HCT116 (cell line): ENCODE measurements at regions not wholly inside any gene's neighbourhood (a gene's known extent, or its start where the extent isn't known, plus 50 kb on each side); places are given as distances from the start of the nearest gene placed in this dataset.

Experiments
- ATAC-seq: fragments of 200-7000 bp; cut with Tn5 transposase; 2 replicates; pipeline ENCODE4 v1.9.1; 2020; ENCODE audit warnings: mild to moderate bottlenecking, moderate library complexity
- BruUV-seq: library from RNA; stranded (reverse); fragments of 400-500 nt; replicated peaks from 2 replicates; lab custom pipeline; 2021; lab: Mats Ljungman, UMichigan
- CTCF ChIA-PET: fragments of 300-600 bp; sonication (Branson Sonifier 250); formaldehyde crosslinking; loops from one replicate; lab custom pipeline; 2021; ENCODE audit warnings: antibody characterized with exemption; lab: Charles Lee
- POLR2A ChIA-PET: fragments of 300-600, 350-600 bp; sonication (Branson Sonifier 250); formaldehyde crosslinking; loops from one replicate; lab custom pipeline; 2021; ENCODE audit warnings: antibody characterized with exemption; lab: Charles Lee
- RAD21 ChIA-PET, 2 experiments: fragments of 300-600 bp; sonication (Branson Sonifier 250); formaldehyde crosslinking; loops; one replicate each; lab custom pipeline; 2023; ENCODE audit warnings: low total read pairs in 2 of 2; ENCODE audit not compliant: uncharacterized antibody in 2 of 2, unreplicated experiment in 2 of 2, low non-redundant PET in 1 of 2; lab: Charles Lee
- DNase-seq: peaks from one replicate; pipeline ENCODE4 v3.0.0-alpha.2; 2010; ENCODE audit warnings: low read depth, low spot score
- H2AFZ ChIP-seq: fragments of 200-600 bp; shearing (Covaris generic), sonication (generic); 2 replicates; pipeline ENCODE4 v1.6.1; 2017; ENCODE audit warnings: low read depth, mixed run types, mixed read lengths, antibody characterized with exemption, low read length; ENCODE audit not compliant: poor library complexity, severe bottlenecking
- H3K27ac ChIP-seq: 2 replicates; pipeline ENCODE4 v1.5.1; 2012; ENCODE audit warnings: low read depth, low read length
- H3K27me3 ChIP-seq: fragments of 200-600 bp; sonication (generic); 2 replicates; pipeline ENCODE4 v1.6.1; 2016; ENCODE audit warnings: mixed run types, low read length, mixed read lengths; ENCODE audit not compliant: insufficient read depth
- H3K36me3 ChIP-seq, 2 experiments: fragments of 200-500 bp in 1 of 2; fragments of 200-600 bp in 1 of 2; sonication (Bioruptor generic) in 1 of 2; sonication (generic) in 1 of 2; 2 replicates each; pipeline versions ENCODE4 v1.5.1 to v1.6.1; 2014 to 2016; ENCODE audit warnings: low read length in 2 of 2, inconsistent platforms in 1 of 2, mixed read lengths in 1 of 2, mixed run types in 1 of 2; ENCODE audit not compliant: insufficient read depth in 2 of 2, control insufficient read depth in 1 of 2
- H3K4me1 ChIP-seq, 2 experiments: fragments of 200-600 bp in 1 of 2; sonication (generic) in 1 of 2; 2 replicates each; pipeline versions ENCODE4 v1.5.1 to v1.6.1; 2012 to 2017; ENCODE audit warnings: low read length in 2 of 2, inconsistent platforms in 1 of 2, mild to moderate bottlenecking in 1 of 2, mixed read lengths in 1 of 2, mixed run types in 1 of 2, moderate library complexity in 1 of 2; ENCODE audit not compliant: insufficient read depth in 2 of 2, control insufficient read depth in 1 of 2
- H3K4me2 ChIP-seq: fragments of 200-600 bp; sonication (generic); 2 replicates; pipeline ENCODE4 v1.6.1; 2017; ENCODE audit warnings: mixed run types, low read length, mixed read lengths
- H3K4me3 ChIP-seq, 2 experiments: fragments of 200-600 bp in 1 of 2; sonication (generic) in 1 of 2; replicated peaks in 1 of 2; 2 replicates each; pipeline ENCODE4 v1.5.1; 2011 to 2016; ENCODE audit warnings: low read length in 2 of 2, control low read depth in 1 of 2, low read depth in 1 of 2, mild to moderate bottlenecking in 1 of 2, mixed read lengths in 1 of 2, mixed run types in 1 of 2
- H3K79me2 ChIP-seq: fragments of 200-600 bp; sonication (generic); 2 replicates; pipeline ENCODE4 v1.6.1; 2017; ENCODE audit warnings: mild to moderate bottlenecking, mixed run types, low read length, moderate library complexity, mixed read lengths; ENCODE audit not compliant: insufficient read depth
- H3K9ac ChIP-seq: fragments of 200-600 bp; sonication (generic); 2 replicates; pipeline ENCODE4 v1.6.1; 2016; ENCODE audit warnings: low read length, mixed read lengths
- H3K9me2 ChIP-seq: fragments of 200-600 bp; sonication (generic), shearing (Covaris generic); 2 replicates; pipeline ENCODE4 v1.6.1; 2017; ENCODE audit warnings: mixed run types, mild to moderate bottlenecking, moderate library complexity; ENCODE audit not compliant: insufficient read depth
- H3K9me3 ChIP-seq, 2 experiments: fragments of 200-500 bp in 1 of 2; fragments of 200-600 bp in 1 of 2; sonication (Bioruptor generic) in 1 of 2; sonication (generic) in 1 of 2; 2 replicates each; pipeline ENCODE4 v1.6.1; 2014 to 2017; ENCODE audit warnings: low read length in 2 of 2, mixed read lengths in 2 of 2, inconsistent platforms in 1 of 2, low read depth in 1 of 2, mild to moderate bottlenecking in 1 of 2, mixed run types in 1 of 2, moderate library complexity in 1 of 2; ENCODE audit not compliant: control insufficient read depth in 1 of 2, insufficient read depth in 1 of 2
- H4K20me1 ChIP-seq: fragments of 200-600 bp; sonication (generic), shearing (Covaris generic); 2 replicates; pipeline ENCODE4 v1.6.1; 2017; ENCODE audit warnings: mixed run types, mild to moderate bottlenecking, moderate library complexity; ENCODE audit not compliant: insufficient read depth
- ATF3 ChIP-seq: IDR thresholded peaks from 2 replicates; pipeline ENCODE4 v1.6.1; 2012
- CEBPB ChIP-seq: IDR thresholded peaks from 2 replicates; pipeline ENCODE4 v1.6.1; 2012; ENCODE audit warnings: low read depth
- EGR1 ChIP-seq: IDR thresholded peaks from 2 replicates; pipeline ENCODE4 v1.6.1; 2012; ENCODE audit warnings: low read depth
- EZH2 ChIP-seq: fragments of 200-600 bp; sonication (generic); IDR thresholded peaks from 2 replicates; pipeline ENCODE4 v1.6.1; 2017; ENCODE audit warnings: antibody characterized with exemption, mixed run types
- EZH2phosphoT487 ChIP-seq: fragments of 200-600 bp; IDR thresholded peaks from 2 replicates; pipeline ENCODE4 v1.6.1; 2018; ENCODE audit warnings: antibody characterized with exemption, borderline replicate concordance
- FOSL1 ChIP-seq: IDR thresholded peaks from 2 replicates; pipeline ENCODE4 v1.6.1; 2012; ENCODE audit warnings: low read depth
- JUND ChIP-seq: IDR thresholded peaks from 2 replicates; pipeline ENCODE4 v1.6.1; 2012
- MAX ChIP-seq: IDR thresholded peaks from 2 replicates; pipeline ENCODE4 v1.6.1; 2012
- POLR2A ChIP-seq: IDR thresholded peaks from 2 replicates; pipeline ENCODE4 v1.7.0; 2011; ENCODE audit warnings: borderline replicate concordance; ENCODE audit not compliant: insufficient read depth, insufficient read length; ENCODE audit errors: extremely low read depth
- POLR2AphosphoS5 ChIP-seq: IDR thresholded peaks from 2 replicates; pipeline ENCODE4 v1.6.1; 2011; ENCODE audit warnings: mild to moderate bottlenecking, low read depth, low read length, moderate library complexity
- RAD21 ChIP-seq: IDR thresholded peaks from 2 replicates; pipeline ENCODE4 v1.6.1; 2012; ENCODE audit warnings: low read depth, mild to moderate bottlenecking
- ZFX ChIP-seq: fragments of 450-650 bp; IDR thresholded peaks from 2 replicates; pipeline ENCODE4 v1.6.1; 2017
- ZNF274 ChIP-seq: fragments of 200-500 bp; sonication (Bioruptor generic); IDR thresholded peaks from 2 replicates; pipeline ENCODE4 v1.6.1; 2014; ENCODE audit warnings: mild to moderate bottlenecking, low read depth, low read length, inconsistent platforms
- intact Hi-C: fragments of 100-400 bp; cut with micrococcal nuclease; formaldehyde crosslinking; loops from 2 replicates; pipeline ENCODE4 v1.10.0; 2022
- TF ChIP-seq, protein P1 (sequence below), 3 experiments: fragments of 200-600 bp in 1 of 3; sonication (generic) in 1 of 3; IDR thresholded peaks in 2 of 3; conservative IDR thresholded peaks in 1 of 3; 2 replicates each; pipeline ENCODE4 v1.5.1; 2012 to 2017; ENCODE audit warnings: low read depth in 2 of 3, low read length in 2 of 3, antibody characterized with exemption in 1 of 3, borderline replicate concordance in 1 of 3, control low read depth in 1 of 3, mild to moderate bottlenecking in 1 of 3, mixed read lengths in 1 of 3, mixed run types in 1 of 3, moderate library complexity in 1 of 3; ENCODE audit not compliant: insufficient read depth in 1 of 3
- TF ChIP-seq, protein P2 (sequence below): IDR thresholded peaks from 2 replicates; pipeline ENCODE4 v1.6.1; 2012; ENCODE audit warnings: low read depth

GRCh38 chr6:169142538-169142844 lies 111.2 kb downstream of the THBS2 start:
- Histone ChIP-seq H3K4me3 (no peak overlapping the region), H2AFZ (no peak overlapping the region), H4K20me1 (no peaks in the 10 kb centered on the region), H3K4me2 (no peak overlapping the region), H3K9ac (no peak overlapping the region), H3K36me3 (no peaks in the 10 kb centered on the region), H3K9me2 (no peaks in the 10 kb centered on the region), H3K4me1 (no peaks in the 10 kb centered on the region), H3K9me3 (no peaks in the 10 kb centered on the region), H3K27ac (no peak overlapping the region), H3K79me2 (no peaks in the 10 kb centered on the region), H3K27me3 (no peaks in the 10 kb centered on the region)
- DNase-seq (no peak), ATAC-seq (no peak)
- ChIA-PET POLR2A (no interaction called here), RAD21 (no interaction called here), CTCF (no interaction called here)
- no TSS peak for BruUV-seq
- TF ChIP-seq ZFX (no peak), EGR1 (no peak), JUND (no peak), POLR2AphosphoS5 (no peak), ATF3 (no peak), FOSL1 (no peak), MAX (no peak), CEBPB (no peak), EZH2 (no peak), ZNF274 (no peak), POLR2A (no peak), EZH2phosphoT487 (no peak), RAD21 (no peak)
- TF ChIP-seq, protein P1, sequence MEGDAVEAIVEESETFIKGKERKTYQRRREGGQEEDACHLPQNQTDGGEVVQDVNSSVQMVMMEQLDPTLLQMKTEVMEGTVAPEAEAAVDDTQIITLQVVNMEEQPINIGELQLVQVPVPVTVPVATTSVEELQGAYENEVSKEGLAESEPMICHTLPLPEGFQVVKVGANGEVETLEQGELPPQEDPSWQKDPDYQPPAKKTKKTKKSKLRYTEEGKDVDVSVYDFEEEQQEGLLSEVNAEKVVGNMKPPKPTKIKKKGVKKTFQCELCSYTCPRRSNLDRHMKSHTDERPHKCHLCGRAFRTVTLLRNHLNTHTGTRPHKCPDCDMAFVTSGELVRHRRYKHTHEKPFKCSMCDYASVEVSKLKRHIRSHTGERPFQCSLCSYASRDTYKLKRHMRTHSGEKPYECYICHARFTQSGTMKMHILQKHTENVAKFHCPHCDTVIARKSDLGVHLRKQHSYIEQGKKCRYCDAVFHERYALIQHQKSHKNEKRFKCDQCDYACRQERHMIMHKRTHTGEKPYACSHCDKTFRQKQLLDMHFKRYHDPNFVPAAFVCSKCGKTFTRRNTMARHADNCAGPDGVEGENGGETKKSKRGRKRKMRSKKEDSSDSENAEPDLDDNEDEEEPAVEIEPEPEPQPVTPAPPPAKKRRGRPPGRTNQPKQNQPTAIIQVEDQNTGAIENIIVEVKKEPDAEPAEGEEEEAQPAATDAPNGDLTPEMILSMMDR (IDR thresholded peaks at IDR 0.05 in 2 of 3, conservative IDR thresholded peaks at IDR 0.05 in 1 of 3; ENCODE audit: borderline replicate concordance in 1 of 3, insufficient read depth in 1 of 3, low read depth in 2 of 3, low read length in 2 of 3), result no peak
- TF ChIP-seq, protein P2, sequence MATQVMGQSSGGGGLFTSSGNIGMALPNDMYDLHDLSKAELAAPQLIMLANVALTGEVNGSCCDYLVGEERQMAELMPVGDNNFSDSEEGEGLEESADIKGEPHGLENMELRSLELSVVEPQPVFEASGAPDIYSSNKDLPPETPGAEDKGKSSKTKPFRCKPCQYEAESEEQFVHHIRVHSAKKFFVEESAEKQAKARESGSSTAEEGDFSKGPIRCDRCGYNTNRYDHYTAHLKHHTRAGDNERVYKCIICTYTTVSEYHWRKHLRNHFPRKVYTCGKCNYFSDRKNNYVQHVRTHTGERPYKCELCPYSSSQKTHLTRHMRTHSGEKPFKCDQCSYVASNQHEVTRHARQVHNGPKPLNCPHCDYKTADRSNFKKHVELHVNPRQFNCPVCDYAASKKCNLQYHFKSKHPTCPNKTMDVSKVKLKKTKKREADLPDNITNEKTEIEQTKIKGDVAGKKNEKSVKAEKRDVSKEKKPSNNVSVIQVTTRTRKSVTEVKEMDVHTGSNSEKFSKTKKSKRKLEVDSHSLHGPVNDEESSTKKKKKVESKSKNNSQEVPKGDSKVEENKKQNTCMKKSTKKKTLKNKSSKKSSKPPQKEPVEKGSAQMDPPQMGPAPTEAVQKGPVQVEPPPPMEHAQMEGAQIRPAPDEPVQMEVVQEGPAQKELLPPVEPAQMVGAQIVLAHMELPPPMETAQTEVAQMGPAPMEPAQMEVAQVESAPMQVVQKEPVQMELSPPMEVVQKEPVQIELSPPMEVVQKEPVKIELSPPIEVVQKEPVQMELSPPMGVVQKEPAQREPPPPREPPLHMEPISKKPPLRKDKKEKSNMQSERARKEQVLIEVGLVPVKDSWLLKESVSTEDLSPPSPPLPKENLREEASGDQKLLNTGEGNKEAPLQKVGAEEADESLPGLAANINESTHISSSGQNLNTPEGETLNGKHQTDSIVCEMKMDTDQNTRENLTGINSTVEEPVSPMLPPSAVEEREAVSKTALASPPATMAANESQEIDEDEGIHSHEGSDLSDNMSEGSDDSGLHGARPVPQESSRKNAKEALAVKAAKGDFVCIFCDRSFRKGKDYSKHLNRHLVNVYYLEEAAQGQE, result no peak
- intact Hi-C loops, result no loop called here
